ENCODE measurements at regions not wholly inside any gene's neighbourhood (a gene's known extent, or its start where the extent isn't known, plus 50 kb on each side); places are given as distances from the start of the nearest gene placed in this dataset.

- H3K4me3 ChIP-seq (ENCODE audit: low read length), result no peak overlapping the region
- no peaks in the 10 kb centered on the region for H3K9me3 ChIP-seq (ENCODE audit: low read length)
- no peaks in the 10 kb centered on the region for H3K36me3 ChIP-seq (ENCODE audit: insufficient read depth, low read length)
Measured at GRCh38 chr4:107283587-107284559, 247.8 kb upstream of the DKK2 start.

GRCh38 chr4:107279733-107280132, 243.6 kb upstream of the DKK2 start:
- Histone ChIP-seq H3K9me3 (ENCODE audit: low read length) (no peaks in the 10 kb centered on the region), H3K27ac (ENCODE audit: low read length) (no peak overlapping the region), H3K27me3 (ENCODE audit: low read length) (no peaks in the 10 kb centered on the region), H3K4me1 (ENCODE audit: low read length) (no peaks in the 10 kb centered on the region), H3K36me3 (ENCODE audit: insufficient read depth, low read length) (no peaks in the 10 kb centered on the region), H3K9me2 (replicated peaks; ENCODE audit: insufficient read depth, low read length) (no peaks in the 10 kb centered on the region), H3K9ac (ENCODE audit: low read length) (no peak overlapping the region), H3K4me2 (ENCODE audit: low read depth, low read length, poor library complexity, severe bottlenecking) (no peak overlapping the region), H3K79me2 (ENCODE audit: low read length) (no peaks in the 10 kb centered on the region), H2AFZ (ENCODE audit: low read length) (no peak overlapping the region), H4K20me1 (ENCODE audit: insufficient read depth, low read depth, low read length) (no peaks in the 10 kb centered on the region), H3K4me3 (ENCODE audit: low read length) (no peak overlapping the region)
- no peak for DNase-seq

More at GRCh38 chr4:107283587-107284559, 247.8 kb upstream of the DKK2 start:
- no peak for DNase-seq
- H3K27ac ChIP-seq (ENCODE audit: low read length), result no peak overlapping the region
- no peaks in the 10 kb centered on the region for H3K9me2 ChIP-seq (replicated peaks; ENCODE audit: insufficient read depth, low read length)
- no peaks in the 10 kb centered on the region for H3K27me3 ChIP-seq (ENCODE audit: low read length)
- H3K79me2 ChIP-seq (ENCODE audit: low read length), result no peaks in the 10 kb centered on the region
- no peak overlapping the region for H3K4me2 ChIP-seq (ENCODE audit: low read depth, low read length, poor library complexity, severe bottlenecking)
- H4K20me1 ChIP-seq (ENCODE audit: insufficient read depth, low read depth, low read length), result no peaks in the 10 kb centered on the region
- H3K4me1 ChIP-seq (ENCODE audit: low read length), result no peaks in the 10 kb centered on the region
- H3K9ac ChIP-seq (ENCODE audit: low read length), result no peak overlapping the region
- H2AFZ ChIP-seq (ENCODE audit: low read length), result no peak overlapping the region

GRCh38 chr4:107278791-107279483, 242.8 kb upstream of the DKK2 start:
- Histone ChIP-seq H3K4me3 (ENCODE audit: low read length) (no peak overlapping the region), H3K27ac (ENCODE audit: low read length) (no peak overlapping the region), H4K20me1 (ENCODE audit: insufficient read depth, low read depth, low read length) (no peaks in the 10 kb centered on the region), H3K9ac (ENCODE audit: low read length) (no peak overlapping the region), H3K27me3 (ENCODE audit: low read length) (no peaks in the 10 kb centered on the region), H2AFZ (ENCODE audit: low read length) (no peak overlapping the region), H3K4me2 (ENCODE audit: low read depth, low read length, poor library complexity, severe bottlenecking) (no peak overlapping the region), H3K9me3 (ENCODE audit: low read length) (no peaks in the 10 kb centered on the region), H3K4me1 (ENCODE audit: low read length) (no peaks in the 10 kb centered on the region), H3K9me2 (replicated peaks; ENCODE audit: insufficient read depth, low read length) (no peaks in the 10 kb centered on the region), H3K79me2 (ENCODE audit: low read length) (no peaks in the 10 kb centered on the region), H3K36me3 (ENCODE audit: insufficient read depth, low read length) (no peaks in the 10 kb centered on the region)
- DNase-seq, result no peak

- Histone ChIP-seq H3K9ac (ENCODE audit: low read length) (no peak overlapping the region), H3K9me3 (ENCODE audit: low read length) (no peaks in the 10 kb centered on the region), H3K4me2 (ENCODE audit: low read depth, low read length, poor library complexity, severe bottlenecking) (no peak overlapping the region), H2AFZ (ENCODE audit: low read length) (no peak overlapping the region), H3K27ac (ENCODE audit: low read length) (no peak overlapping the region), H3K9me2 (replicated peaks; ENCODE audit: insufficient read depth, low read length) (no peaks in the 10 kb centered on the region), H3K4me1 (ENCODE audit: low read length) (no peaks in the 10 kb centered on the region), H4K20me1 (ENCODE audit: insufficient read depth, low read depth, low read length) (no peaks in the 10 kb centered on the region), H3K4me3 (ENCODE audit: low read length) (no peak overlapping the region), H3K79me2 (ENCODE audit: low read length) (no peaks in the 10 kb centered on the region), H3K36me3 (ENCODE audit: insufficient read depth, low read length) (no peaks in the 10 kb centered on the region), H3K27me3 (ENCODE audit: low read length) (no peaks in the 10 kb centered on the region)
- DNase-seq, result no peak
Measured at GRCh38 chr4:107276052-107276451, 239.9 kb upstream of the DKK2 start.

- Histone ChIP-seq H3K9me3 (ENCODE audit: low read length) (no peaks in the 10 kb centered on the region), H3K9ac (ENCODE audit: low read length) (no peak overlapping the region), H3K36me3 (ENCODE audit: insufficient read depth, low read length) (no peaks in the 10 kb centered on the region), H3K27me3 (ENCODE audit: low read length) (no peaks in the 10 kb centered on the region), H3K27ac (ENCODE audit: low read length) (no peak overlapping the region), H4K20me1 (ENCODE audit: insufficient read depth, low read depth, low read length) (no peaks in the 10 kb centered on the region), H3K4me3 (ENCODE audit: low read length) (no peak overlapping the region), H3K9me2 (replicated peaks; ENCODE audit: insufficient read depth, low read length) (no peaks in the 10 kb centered on the region), H3K79me2 (ENCODE audit: low read length) (no peaks in the 10 kb centered on the region), H3K4me1 (ENCODE audit: low read length) (no peaks in the 10 kb centered on the region), H2AFZ (ENCODE audit: low read length) (no peak overlapping the region), H3K4me2 (ENCODE audit: low read depth, low read length, poor library complexity, severe bottlenecking) (no peak overlapping the region)
- DNase-seq, result no peak
Measured at GRCh38 chr4:107275225-107275624, 239.1 kb upstream of the DKK2 start.

- Histone ChIP-seq H3K79me2 (ENCODE audit: low read length) (no peaks in the 10 kb centered on the region), H3K9ac (ENCODE audit: low read length) (no peak overlapping the region), H3K4me1 (ENCODE audit: low read length) (no peaks in the 10 kb centered on the region), H3K9me3 (ENCODE audit: low read length) (no peaks in the 10 kb centered on the region), H2AFZ (ENCODE audit: low read length) (no peak overlapping the region), H3K4me3 (ENCODE audit: low read length) (no peak overlapping the region), H3K27me3 (ENCODE audit: low read length) (no peaks in the 10 kb centered on the region), H3K27ac (ENCODE audit: low read length) (no peak overlapping the region), H4K20me1 (ENCODE audit: insufficient read depth, low read depth, low read length) (no peaks in the 10 kb centered on the region), H3K9me2 (replicated peaks; ENCODE audit: insufficient read depth, low read length) (no peaks in the 10 kb centered on the region), H3K36me3 (ENCODE audit: insufficient read depth, low read length) (no peaks in the 10 kb centered on the region), H3K4me2 (ENCODE audit: low read depth, low read length, poor library complexity, severe bottlenecking) (no peak overlapping the region)
- no peak for DNase-seq
Measured at GRCh38 chr4:107270614-107271013, 234.5 kb upstream of the DKK2 start.

- Histone ChIP-seq H3K27ac (ENCODE audit: low read length) (no peak overlapping the region), H3K79me2 (ENCODE audit: low read length) (no peaks in the 10 kb centered on the region), H3K4me3 (ENCODE audit: low read length) (no peak overlapping the region), H3K4me2 (ENCODE audit: low read depth, low read length, poor library complexity, severe bottlenecking) (no peak overlapping the region), H3K36me3 (ENCODE audit: insufficient read depth, low read length) (no peaks in the 10 kb centered on the region), H3K4me1 (ENCODE audit: low read length) (no peaks in the 10 kb centered on the region), H4K20me1 (ENCODE audit: insufficient read depth, low read depth, low read length) (no peaks in the 10 kb centered on the region), H2AFZ (ENCODE audit: low read length) (no peak overlapping the region), H3K9me2 (replicated peaks; ENCODE audit: insufficient read depth, low read length) (no peaks in the 10 kb centered on the region), H3K9ac (ENCODE audit: low read length) (no peak overlapping the region), H3K27me3 (ENCODE audit: low read length) (no peaks in the 10 kb centered on the region), H3K9me3 (ENCODE audit: low read length) (no peaks in the 10 kb centered on the region)
- no peak for DNase-seq
Measured at GRCh38 chr4:107269175-107269574, 233.1 kb upstream of the DKK2 start.

GRCh38 chr4:107265859-107266258, 229.7 kb upstream of the DKK2 start:
- H2AFZ ChIP-seq (ENCODE audit: low read length), result no peak overlapping the region
- no peak overlapping the region for H3K27ac ChIP-seq (ENCODE audit: low read length)
- no peaks in the 10 kb centered on the region for H3K36me3 ChIP-seq (ENCODE audit: insufficient read depth, low read length)
- H3K4me1 ChIP-seq (ENCODE audit: low read length), result no peaks in the 10 kb centered on the region
- no peaks in the 10 kb centered on the region for H4K20me1 ChIP-seq (ENCODE audit: insufficient read depth, low read depth, low read length)
- no peak overlapping the region for H3K4me3 ChIP-seq (ENCODE audit: low read length)
- H3K4me2 ChIP-seq (ENCODE audit: low read depth, low read length, poor library complexity, severe bottlenecking), result no peak overlapping the region
- no peak for DNase-seq
- H3K79me2 ChIP-seq (ENCODE audit: low read length), result no peaks in the 10 kb centered on the region
- H3K9me3 ChIP-seq (ENCODE audit: low read length), result no peaks in the 10 kb centered on the region
- no peaks in the 10 kb centered on the region for H3K27me3 ChIP-seq (ENCODE audit: low read length)
- no peaks in the 10 kb centered on the region for H3K9me2 ChIP-seq (replicated peaks; ENCODE audit: insufficient read depth, low read length)
- H3K9ac ChIP-seq (ENCODE audit: low read length), result no peak overlapping the region
